B cell (primary cell): ENCODE measurements at regions not wholly inside any gene's neighbourhood (a gene's known extent, or its start where the extent isn't known, plus 50 kb on each side); places are given as distances from the start of the nearest gene placed in this dataset.

Source experiments
- ATAC-seq: fragments of 200-7000 bp; cut with Tn5 transposase; one replicate; pipeline ENCODE4 v1.10.0; 2021; ENCODE audit warnings: low read depth, mild to moderate bottlenecking, moderate number of reproducible peaks, moderate library complexity
- CTCF ChIA-PET: fragments of 350-600 bp; sonication (Branson Sonifier 250); formaldehyde crosslinking; loops from one replicate; lab custom pipeline; 2021; ENCODE audit warnings: antibody characterized with exemption, inconsistent platforms; lab: Charles Lee
- POLR2A ChIA-PET: fragments of 350-600 bp; sonication (Branson Sonifier 250); formaldehyde crosslinking; loops from one replicate; lab custom pipeline; 2021; ENCODE audit warnings: antibody characterized with exemption; lab: Charles Lee
- DNase-seq: peaks from one replicate; pipeline ENCODE4 v3.0.0; 2013
- H2AFZ ChIP-seq: 2 replicates; pipeline ENCODE4 v1.6.1; 2012; ENCODE audit warnings: mild to moderate bottlenecking, low read depth, low read length; ENCODE audit not compliant: insufficient read depth, poor library complexity, severe bottlenecking
- H3K27ac ChIP-seq, 2 donors: 1 replicate in 1 of 2; 2 replicates in 1 of 2; pipeline ENCODE4 v1.5.1; 2012 to 2013; ENCODE audit warnings: low read length in 2 of 2, mild to moderate bottlenecking in 2 of 2, moderate library complexity in 1 of 2
- H3K27me3 ChIP-seq, 4 experiments: fragments of 200-600 bp in 1 of 4; sonication (generic) in 1 of 4; replicated peaks in 1 of 4; 1 replicate in 2 of 4; 2 replicates in 2 of 4; pipeline versions ENCODE4 v1.6.1 to v1.7.0; 2013 to 2016; ENCODE audit warnings: low read length in 3 of 4, mild to moderate bottlenecking in 2 of 4, mixed read lengths in 1 of 4, moderate library complexity in 1 of 4; ENCODE audit not compliant: insufficient read depth in 4 of 4, control insufficient read depth in 3 of 4; ENCODE audit errors: control extremely low read depth in 1 of 4
- H3K36me3 ChIP-seq, 2 experiments: replicated peaks in 1 of 2; 1 replicate in 1 of 2; 2 replicates in 1 of 2; pipeline versions ENCODE4 v1.6.1 to v1.7.1; 2013; ENCODE audit warnings: low read length in 1 of 2; ENCODE audit not compliant: insufficient read depth in 2 of 2, control insufficient read depth in 1 of 2; ENCODE audit errors: control extremely low read depth in 1 of 2, extremely low read depth in 1 of 2
- H3K4me1 ChIP-seq, 2 donors: fragments of 200-600 bp in 1 of 2; sonication (generic) in 1 of 2; 1 replicate in 1 of 2; 2 replicates in 1 of 2; pipeline versions ENCODE4 v1.5.1 to v1.6.1; 2013 to 2017; ENCODE audit warnings: low read length in 2 of 2; ENCODE audit not compliant: control insufficient read depth in 2 of 2, insufficient read depth in 2 of 2
- H3K4me2 ChIP-seq: replicated peaks from 2 replicates; pipeline ENCODE3; 2012; ENCODE audit warnings: mild to moderate bottlenecking, low read depth, low read length; ENCODE audit not compliant: poor library complexity, severe bottlenecking
- H3K4me3 ChIP-seq, 5 experiments: fragments of 200-600 bp in 1 of 5; sonication (generic) in 1 of 5; 1 replicate in 3 of 5; 2 replicates in 2 of 5; pipeline versions ENCODE4 v1.5.1 to v1.7.0; 2011 to 2016; ENCODE audit warnings: low read length in 4 of 5, mild to moderate bottlenecking in 4 of 5, low read depth in 2 of 5, control low read depth in 1 of 5, moderate library complexity in 1 of 5; ENCODE audit not compliant: insufficient read depth in 1 of 5; ENCODE audit errors: control extremely low read depth in 1 of 5, extremely low read depth in 1 of 5
- H3K79me2 ChIP-seq: fragments of 200-600 bp; sonication (generic); one replicate; pipeline ENCODE4 v1.6.0; 2016; ENCODE audit warnings: low read length; ENCODE audit not compliant: control insufficient read depth, insufficient read depth
- H3K9ac ChIP-seq: fragments of 200-600 bp; sonication (generic); 2 replicates; pipeline ENCODE4 v1.6.1; 2017; ENCODE audit warnings: mild to moderate bottlenecking, low read length, moderate library complexity
- H3K9me3 ChIP-seq, 3 donors: one replicate each; pipeline versions ENCODE4 v1.6.1 to v1.7.1; 2013; ENCODE audit warnings: low read length in 2 of 3; ENCODE audit not compliant: control insufficient read depth in 2 of 3, insufficient read depth in 1 of 3; ENCODE audit errors: control extremely low read depth in 1 of 3
- H4K20me1 ChIP-seq: 2 replicates; pipeline ENCODE4 v1.6.0; 2012; ENCODE audit warnings: mild to moderate bottlenecking, low read length; ENCODE audit not compliant: insufficient read depth, control insufficient read depth, poor library complexity, severe bottlenecking
- H3K27ac Mint-ChIP-seq: one replicate; pipeline ENCODE4 v1.8.0; 2021; ENCODE audit warnings: mixed read lengths
- H3K27me3 Mint-ChIP-seq: one replicate; pipeline ENCODE4 v1.8.0; 2021; ENCODE audit warnings: mixed read lengths
- H3K4me1 Mint-ChIP-seq: one replicate; pipeline ENCODE4 v1.8.0; 2021; ENCODE audit warnings: mixed read lengths
- H3K4me3 Mint-ChIP-seq: one replicate; pipeline ENCODE4 v1.8.0; 2021; ENCODE audit warnings: mixed read lengths
- H3K9me3 Mint-ChIP-seq: one replicate; pipeline ENCODE4 v1.8.0; 2022; ENCODE audit warnings: mixed read lengths; ENCODE audit not compliant: insufficient read depth
- CTCF ChIP-seq: fragments of 200-600 bp; IDR thresholded peaks from one replicate; pipeline ENCODE4 v1.8.0; 2022; ENCODE audit warnings: antibody characterized with exemption, mild to moderate bottlenecking
- EZH2 ChIP-seq: IDR thresholded peaks from 2 replicates; pipeline ENCODE4 v1.6.1; 2012; ENCODE audit warnings: borderline replicate concordance, low read depth, mild to moderate bottlenecking, moderate library complexity, low read length; ENCODE audit not compliant: insufficient read depth, poor library complexity, severe bottlenecking
- WGBS: methylation state at CpG from one replicate; pipeline ENCODE4 v1.1.5; 2013; ENCODE audit warnings: missing lambda C conversion rate; ENCODE audit not compliant: insufficient coverage; 5-methylcytosine and 5-hydroxymethylcytosine counted together
- intact Hi-C: fragments of 100-400 bp; cut with micrococcal nuclease; formaldehyde crosslinking; loops from one replicate; pipeline ENCODE4 v1.10.0; 2022

DNA sequence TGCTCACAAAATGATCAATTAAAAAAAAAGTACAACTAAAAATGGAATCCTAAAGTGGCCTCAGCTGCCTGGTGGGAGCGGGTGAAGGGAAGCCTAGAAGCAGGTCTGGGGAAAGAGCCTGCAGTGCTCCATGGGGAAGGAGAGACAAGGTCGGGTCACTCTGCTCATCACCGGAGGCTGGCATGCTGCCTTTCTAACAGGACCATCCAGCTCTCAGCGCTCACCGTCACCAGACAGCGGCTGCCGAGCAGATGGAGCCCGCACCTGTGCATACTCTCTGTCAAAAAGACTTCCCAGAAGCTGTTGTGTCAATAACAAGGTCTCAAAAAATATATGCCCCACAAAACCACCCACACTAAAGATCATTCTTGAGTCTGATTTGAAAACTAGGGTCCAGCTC, 112.8 kb downstream of the BAMBI start:
- Histone ChIP-seq H2AFZ (no peak overlapping the region), H3K4me1 (no peaks in the 10 kb centered on the region), H3K36me3 (no peaks in the 10 kb centered on the region), H3K9me3 (no peaks in the 10 kb centered on the region), H3K27me3 (no peaks in the 10 kb centered on the region), H3K4me2 (no peak overlapping the region), H3K9ac (no peak overlapping the region), H3K79me2 (no peaks in the 10 kb centered on the region), H4K20me1 (no peaks in the 10 kb centered on the region), H3K4me3 (no peak overlapping the region), H3K27ac (no peak overlapping the region)
- DNase-seq (no peak), ATAC-seq (no peak)
- CTCF ChIA-PET = no interaction called here
- Mint-ChIP-seq H3K4me1 (peaks cover 4% of the 10 kb centered on the region), H3K27ac (no peak overlapping the region), H3K27me3 (no peaks in the 10 kb centered on the region), H3K9me3 (no peaks in the 10 kb centered on the region), H3K4me3 (no peak overlapping the region)
- POLR2A ChIA-PET = no interaction called here
- TF ChIP-seq EZH2 (no peak), CTCF (no peak)
- intact Hi-C loops = no loop called here
- WGBS = 94% methylated on average over 8 of the region's 8 CpGs

DNA sequence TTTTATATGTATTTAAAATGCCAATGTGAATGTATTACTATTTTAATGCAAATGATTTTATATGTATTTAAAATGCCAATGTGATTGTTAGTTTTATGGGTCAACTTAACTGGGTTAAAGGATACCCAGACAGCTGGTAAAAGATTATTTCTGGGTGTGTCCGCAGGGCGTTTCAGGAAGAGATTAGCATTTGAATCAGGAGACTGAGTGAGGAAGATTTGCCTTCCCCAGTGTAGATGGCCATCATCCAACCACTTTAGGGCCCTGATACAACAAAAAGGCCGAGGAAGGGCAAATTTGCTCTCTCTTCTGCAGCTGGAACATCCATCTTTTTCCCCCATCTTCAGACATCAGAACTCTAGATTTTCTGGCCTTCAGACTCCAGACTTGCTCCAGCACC, 116.2 kb downstream of the BAMBI start:
- H3K27ac ChIP-seq = no peak overlapping the region
- no peak overlapping the region for H3K4me3 ChIP-seq
- no peaks in the 10 kb centered on the region for H3K27me3 ChIP-seq
- Mint-ChIP-seq H3K4me3 (no peak overlapping the region), H3K4me1 (peaks cover 2% of the 10 kb centered on the region), H3K9me3 (no peaks in the 10 kb centered on the region), H3K27ac (no peak overlapping the region), H3K27me3 (no peaks in the 10 kb centered on the region)
- no peaks in the 10 kb centered on the region for H3K9me3 ChIP-seq
- no peaks in the 10 kb centered on the region for H4K20me1 ChIP-seq
- no peak for TF ChIP-seq EZH2
- TF ChIP-seq CTCF = no peak
- POLR2A ChIA-PET = no interaction called here
- H3K4me1 ChIP-seq = no peaks in the 10 kb centered on the region
- CTCF ChIA-PET = no interaction called here
- 86% methylated on average over 2 of the region's 3 CpGs for WGBS
- H3K9ac ChIP-seq = no peak overlapping the region
- no peak for DNase-seq
- no peaks in the 10 kb centered on the region for H3K36me3 ChIP-seq
- H3K4me2 ChIP-seq = no peak overlapping the region
- H2AFZ ChIP-seq = no peak overlapping the region
- intact Hi-C loops = no loop called here
- H3K79me2 ChIP-seq = no peaks in the 10 kb centered on the region
- no peak for ATAC-seq
